ENCODE measurements at regions not wholly inside any gene's neighbourhood (a gene's known extent, or its start where the extent isn't known, plus 50 kb on each side); places are given as distances from the start of the nearest gene placed in this dataset.

- no peak for DNase-seq (ENCODE audit: extremely low spot score)
- POLR2A ChIA-PET, result no interaction called here
Observed at GRCh38 chr12:87107270-87107669, 851.1 kb upstream of the MGAT4C start.

GRCh38 chr12:87096082-87096585 lies 839.9 kb upstream of the MGAT4C start:
- no peak for DNase-seq (ENCODE audit: extremely low spot score)
- CTCF ChIA-PET, result no interaction called here
- TF ChIP-seq ARNT (IDR thresholded peaks at IDR 0.05) (no peak), FOXA1 (IDR thresholded peaks at IDR 0.05) (no peak), NFRKB (IDR thresholded peaks at IDR 0.05) (no peak), TARDBP (IDR thresholded peaks at IDR 0.05) (no peak), SUZ12 (IDR thresholded peaks at IDR 0.05) (no peak), CTBP1 (IDR thresholded peaks at IDR 0.05; ENCODE audit: borderline replicate concordance) (no peak), ZNF384 (IDR thresholded peaks at IDR 0.05) (no peak), PKNOX1 (IDR thresholded peaks at IDR 0.05) (no peak), LEF1 (IDR thresholded peaks at IDR 0.05; ENCODE audit: borderline replicate concordance) (no peak), HDGF (IDR thresholded peaks at IDR 0.05; ENCODE audit: borderline replicate concordance) (no peak), L3MBTL2 (conservative IDR thresholded peaks at IDR 0.05) (no peak), BHLHE40 (IDR thresholded peaks at IDR 0.05; ENCODE audit: borderline replicate concordance) (no peak), FOXM1 (IDR thresholded peaks at IDR 0.05; ENCODE audit: borderline replicate concordance) (no peak), SP1 (IDR thresholded peaks at IDR 0.05) (no peak), FOXK2 (IDR thresholded peaks at IDR 0.05) (no peak), ELF4 (IDR thresholded peaks at IDR 0.05) (no peak)
- POLR2A ChIA-PET, result no interaction called here

More at GRCh38 chr12:87107270-87107669, 851.1 kb upstream of the MGAT4C start:
- no peak for TF ChIP-seq ARNT (IDR thresholded peaks at IDR 0.05)
- no peak for TF ChIP-seq FOXM1 (IDR thresholded peaks at IDR 0.05; ENCODE audit: borderline replicate concordance)
- TF ChIP-seq SUZ12 (IDR thresholded peaks at IDR 0.05), result no peak
- no peak for TF ChIP-seq FOXA1 (IDR thresholded peaks at IDR 0.05)
- TF ChIP-seq CTBP1 (IDR thresholded peaks at IDR 0.05; ENCODE audit: borderline replicate concordance), result no peak
- TF ChIP-seq SP1 (IDR thresholded peaks at IDR 0.05), result no peak
- TF ChIP-seq NFRKB (IDR thresholded peaks at IDR 0.05), result no peak
- TF ChIP-seq LEF1 (IDR thresholded peaks at IDR 0.05; ENCODE audit: borderline replicate concordance), result no peak
- no peak for TF ChIP-seq BHLHE40 (IDR thresholded peaks at IDR 0.05; ENCODE audit: borderline replicate concordance)
- TF ChIP-seq HDGF (IDR thresholded peaks at IDR 0.05; ENCODE audit: borderline replicate concordance), result no peak
- TF ChIP-seq TARDBP (IDR thresholded peaks at IDR 0.05), result no peak
- no peak for TF ChIP-seq PKNOX1 (IDR thresholded peaks at IDR 0.05)
- CTCF ChIA-PET, result no interaction called here

GRCh38 chr12:87094356-87094755 lies 838.2 kb upstream of the MGAT4C start:
- POLR2A ChIA-PET, result no interaction called here
- CTCF ChIA-PET, result no interaction called here

GRCh38 chr12:87092421-87092820 lies 836.2 kb upstream of the MGAT4C start:
- CTCF ChIA-PET, result no interaction called here
- no peak for DNase-seq (ENCODE audit: extremely low spot score)

More at GRCh38 chr12:87094356-87094755, 838.2 kb upstream of the MGAT4C start:
- TF ChIP-seq FOXM1 (IDR thresholded peaks at IDR 0.05; ENCODE audit: borderline replicate concordance) (no peak), FOXA1 (IDR thresholded peaks at IDR 0.05) (no peak), SUZ12 (IDR thresholded peaks at IDR 0.05) (no peak), BHLHE40 (IDR thresholded peaks at IDR 0.05; ENCODE audit: borderline replicate concordance) (no peak), ELF4 (IDR thresholded peaks at IDR 0.05) (no peak), FOXK2 (IDR thresholded peaks at IDR 0.05) (no peak), SP1 (IDR thresholded peaks at IDR 0.05) (no peak), PKNOX1 (IDR thresholded peaks at IDR 0.05) (no peak), HDGF (IDR thresholded peaks at IDR 0.05; ENCODE audit: borderline replicate concordance) (no peak), ARNT (IDR thresholded peaks at IDR 0.05) (no peak), NFRKB (IDR thresholded peaks at IDR 0.05) (no peak), CTBP1 (IDR thresholded peaks at IDR 0.05; ENCODE audit: borderline replicate concordance) (no peak), LEF1 (IDR thresholded peaks at IDR 0.05; ENCODE audit: borderline replicate concordance) (no peak), ZNF384 (IDR thresholded peaks at IDR 0.05) (no peak), TARDBP (IDR thresholded peaks at IDR 0.05) (no peak), L3MBTL2 (conservative IDR thresholded peaks at IDR 0.05) (no peak)
- no peak for DNase-seq (ENCODE audit: extremely low spot score)

More at GRCh38 chr12:87092421-87092820, 836.2 kb upstream of the MGAT4C start:
- POLR2A ChIA-PET, result no interaction called here
- TF ChIP-seq ZNF384 (IDR thresholded peaks at IDR 0.05) (no peak), FOXK2 (IDR thresholded peaks at IDR 0.05) (no peak), HDGF (IDR thresholded peaks at IDR 0.05; ENCODE audit: borderline replicate concordance) (no peak), SUZ12 (IDR thresholded peaks at IDR 0.05) (no peak), TARDBP (IDR thresholded peaks at IDR 0.05) (no peak), L3MBTL2 (conservative IDR thresholded peaks at IDR 0.05) (no peak), PKNOX1 (IDR thresholded peaks at IDR 0.05) (no peak), ARNT (IDR thresholded peaks at IDR 0.05) (no peak), ELF4 (IDR thresholded peaks at IDR 0.05) (no peak), CTBP1 (IDR thresholded peaks at IDR 0.05; ENCODE audit: borderline replicate concordance) (no peak)

All from HEK293T (cell line).